SK-N-SH (cell line): ENCODE measurements at regions not wholly inside any gene's neighbourhood (a gene's known extent, or its start where the extent isn't known, plus 50 kb on each side); places are given as distances from the start of the nearest gene placed in this dataset.

Experiments used
- CTCF ChIA-PET: fragments of 300-600, 350-600 bp; formaldehyde crosslinking; extraction: SDS; loops from one replicate; lab custom pipeline; 2021; lab: Yijun Ruan, JAX
- POLR2A ChIA-PET: fragments of 350-600 bp; sonication (Branson Sonifier 250); formaldehyde crosslinking; extraction: SDS; loops from one replicate; lab custom pipeline; 2020; ENCODE audit warnings: antibody characterized with exemption, inconsistent platforms; lab: Yijun Ruan, JAX
- DNase-seq: peaks from one replicate; pipeline ENCODE4 v3.0.0; 2012
- H2AFZ ChIP-seq: fragments of 200-600 bp; sonication (generic); 2 replicates; pipeline ENCODE4 v1.8.1; 2016; ENCODE audit warnings: antibody characterized with exemption, mild to moderate bottlenecking, low read depth
- H3F3A ChIP-seq: fragments of 200-600 bp; sonication (generic); replicated peaks from 2 replicates; pipeline ENCODE3; 2016; ENCODE audit warnings: antibody characterized with exemption, mild to moderate bottlenecking; ENCODE audit not compliant: insufficient read depth
- H3K27ac ChIP-seq, 2 experiments: fragments of 200-500 bp in 1 of 2; fragments of 200-600 bp in 1 of 2; sonication (Bioruptor generic) in 1 of 2; sonication (generic), shearing (Covaris generic) in 1 of 2; 2 replicates each; pipeline versions ENCODE4 v1.5.1 to v1.6.1; 2014 to 2016; ENCODE audit warnings: low read depth in 2 of 2, inconsistent platforms in 1 of 2, low read length in 1 of 2, mild to moderate bottlenecking in 1 of 2, mixed read lengths in 1 of 2
- H3K27me3 ChIP-seq: fragments of 200-600 bp; sonication (generic), shearing (Covaris generic); 2 replicates; pipeline ENCODE4 v1.6.1; 2016; ENCODE audit warnings: mixed run types; ENCODE audit not compliant: insufficient read depth
- H3K36me3 ChIP-seq, 2 experiments: fragments of 200-500 bp in 1 of 2; fragments of 200-600 bp in 1 of 2; sonication (Bioruptor generic) in 1 of 2; sonication (generic) in 1 of 2; replicated peaks in 1 of 2; 2 replicates each; pipeline versions ENCODE3 to v1.5.1; 2014 to 2016; ENCODE audit warnings: low read length in 1 of 2, mild to moderate bottlenecking in 1 of 2; ENCODE audit not compliant: insufficient read depth in 2 of 2, control insufficient read depth in 1 of 2
- H3K4me1 ChIP-seq, 2 experiments: fragments of 200-500 bp in 1 of 2; fragments of 200-600 bp in 1 of 2; sonication (Bioruptor generic) in 1 of 2; sonication (generic), shearing (Covaris generic) in 1 of 2; 2 replicates each; pipeline versions ENCODE4 v1.5.1 to v1.6.1; 2014 to 2016; ENCODE audit warnings: low read depth in 1 of 2, low read length in 1 of 2, mixed run types in 1 of 2; ENCODE audit not compliant: insufficient read depth in 2 of 2, control insufficient read depth in 1 of 2
- H3K4me2 ChIP-seq: fragments of 200-600 bp; sonication (generic), shearing (Covaris generic); 2 replicates; pipeline ENCODE4 v1.6.1; 2017; ENCODE audit warnings: mixed run types
- H3K4me3 ChIP-seq, 2 experiments: fragments of 200-500 bp in 1 of 2; fragments of 200-600 bp in 1 of 2; sonication (Bioruptor generic) in 1 of 2; sonication (generic), shearing (Covaris generic) in 1 of 2; 2 replicates each; pipeline versions ENCODE4 v1.5.1 to v1.8.1; 2014 to 2016; ENCODE audit warnings: low read depth in 2 of 2, inconsistent platforms in 1 of 2, low read length in 1 of 2, mild to moderate bottlenecking in 1 of 2, mixed read lengths in 1 of 2, moderate library complexity in 1 of 2
- H3K79me2 ChIP-seq: fragments of 200-600 bp; sonication (generic); 2 replicates; pipeline ENCODE4 v1.8.1; 2017; ENCODE audit warnings: mild to moderate bottlenecking; ENCODE audit not compliant: insufficient read depth
- H3K9ac ChIP-seq: fragments of 200-600 bp; sonication (generic); 2 replicates; pipeline ENCODE4 v1.6.1; 2017; ENCODE audit warnings: mixed run types
- H3K9me2 ChIP-seq: fragments of 200-600 bp; sonication (generic); 2 replicates; pipeline ENCODE4 v1.6.1; 2017; ENCODE audit warnings: mixed run types
- H3K9me3 ChIP-seq: fragments of 200-600 bp; sonication (generic); 2 replicates; pipeline ENCODE4 v1.6.1; 2017; ENCODE audit warnings: mixed run types, mild to moderate bottlenecking, moderate library complexity
- H4K20me1 ChIP-seq: fragments of 200-600 bp; sonication (generic); 2 replicates; pipeline ENCODE4 v1.6.1; 2017; ENCODE audit warnings: mild to moderate bottlenecking, mixed run types; ENCODE audit not compliant: insufficient read depth
- CTCF ChIP-seq: fragments of 200-600 bp; sonication (generic); IDR thresholded peaks from 2 replicates; pipeline ENCODE4 v1.6.1; 2017; ENCODE audit warnings: antibody characterized with exemption, mild to moderate bottlenecking, moderate library complexity
- ELF1 ChIP-seq: IDR thresholded peaks from 2 replicates; pipeline ENCODE4 v1.4.0; 2012
- FOXJ3 ChIP-seq: sonication (generic); formaldehyde crosslinking; IDR thresholded peaks from 2 replicates; pipeline ENCODE4 v1.5.1; 2020; ENCODE audit warnings: mild to moderate bottlenecking, missing genetic modification reagents
- FOXM1 ChIP-seq: IDR thresholded peaks from 2 replicates; pipeline ENCODE4 v1.4.0; 2012; ENCODE audit warnings: low read depth, mild to moderate bottlenecking
- MEF2A ChIP-seq: IDR thresholded peaks from 2 replicates; pipeline ENCODE4 v1.4.0; 2012; ENCODE audit warnings: low read depth, borderline replicate concordance
- MXI1 ChIP-seq: IDR thresholded peaks from 2 replicates; pipeline ENCODE4 v1.6.1; 2012; ENCODE audit warnings: mild to moderate bottlenecking, low read depth, low read length, improper control_type of control experiment
- NRF1 ChIP-seq: IDR thresholded peaks from 2 replicates; pipeline ENCODE4 v1.6.1; 2012; ENCODE audit warnings: low read depth, mild to moderate bottlenecking, low read length
- POLR2AphosphoS5 ChIP-seq: IDR thresholded peaks from 2 replicates; pipeline ENCODE4 v1.6.1; 2012; ENCODE audit warnings: low read depth, low read length
- REST ChIP-seq: IDR thresholded peaks from 2 replicates; pipeline ENCODE4 v1.6.1; 2012; ENCODE audit warnings: mild to moderate bottlenecking, low read depth, low read length, moderate library complexity
- RFX5 ChIP-seq: IDR thresholded peaks from 2 replicates; pipeline ENCODE4 v1.6.1; 2012; ENCODE audit warnings: mild to moderate bottlenecking, improper control_type of control experiment, low read length
- RXRA ChIP-seq: IDR thresholded peaks from 2 replicates; pipeline ENCODE4 v1.4.0; 2012; ENCODE audit warnings: low read depth, mild to moderate bottlenecking, borderline replicate concordance
- SIN3A ChIP-seq: IDR thresholded peaks from 2 replicates; pipeline ENCODE4 v1.6.1; 2012; ENCODE audit warnings: low read depth, mild to moderate bottlenecking, low read length, moderate library complexity, borderline replicate concordance
- SMC3 ChIP-seq: IDR thresholded peaks from 2 replicates; pipeline ENCODE4 v1.6.1; 2012; ENCODE audit warnings: low read depth, low read length, improper control_type of control experiment
- TAF1 ChIP-seq: IDR thresholded peaks from 2 replicates; pipeline ENCODE4 v1.6.1; 2012; ENCODE audit warnings: low read depth, mild to moderate bottlenecking, low read length, moderate library complexity, borderline replicate concordance
- TCF12 ChIP-seq: IDR thresholded peaks from 2 replicates; pipeline ENCODE4 v1.4.0; 2012
- ZBTB33 ChIP-seq: IDR thresholded peaks from 2 replicates; pipeline ENCODE4 v1.4.0; 2012; ENCODE audit warnings: low read depth, borderline replicate concordance
- WGBS: methylation state at CpG from one replicate; pipeline ENCODE4 v1.1.6; 2017; ENCODE audit warnings: low lambda C conversion rate; 5-methylcytosine and 5-hydroxymethylcytosine counted together
- TF ChIP-seq, protein P1 (sequence below): fragments of 150-350 bp; IDR thresholded peaks from 2 replicates; pipeline ENCODE4 v1.6.1; 2017; ENCODE audit warnings: antibody characterized with exemption, low read length, low read depth, borderline replicate concordance
- TF ChIP-seq, protein P2 (sequence below): IDR thresholded peaks from 2 replicates; pipeline ENCODE4 v1.4.0; 2012; ENCODE audit warnings: low read depth, borderline replicate concordance

DNA sequence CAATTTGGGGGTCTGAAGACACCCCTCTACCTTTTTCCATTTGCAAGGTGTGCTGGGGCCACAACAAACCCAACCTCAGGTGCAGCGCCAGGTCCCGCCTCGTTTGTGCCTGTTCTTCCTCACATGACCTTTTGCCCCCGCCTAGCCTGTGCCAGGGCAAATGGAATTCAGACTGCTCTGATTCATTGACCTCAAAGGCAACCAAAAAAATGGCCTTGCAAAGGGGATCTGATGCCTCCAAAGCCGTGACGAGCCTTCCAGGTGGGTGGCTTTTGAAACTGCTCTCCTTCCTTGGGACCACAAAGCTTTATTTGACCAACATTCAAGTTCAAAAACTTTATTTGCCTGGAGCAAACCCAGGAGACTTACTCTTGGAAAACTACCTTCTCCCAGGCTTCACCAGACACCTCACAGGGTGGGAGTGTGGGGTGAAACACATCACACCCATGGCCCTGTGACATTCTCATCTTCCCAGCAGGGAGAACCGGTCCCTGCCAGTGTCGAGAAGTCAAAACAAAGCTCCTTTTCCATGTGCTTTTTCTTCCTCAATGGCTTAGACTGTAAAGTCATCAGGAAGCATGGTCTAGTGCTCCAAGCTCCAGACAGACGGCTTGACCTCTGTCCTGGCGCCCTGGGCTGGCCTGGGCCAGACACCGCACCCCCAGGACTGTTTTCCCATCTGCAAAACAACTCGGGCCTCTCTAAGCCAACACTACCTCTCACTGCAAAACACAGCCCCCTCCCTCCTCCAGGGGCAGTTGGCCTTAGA is 103.9 kb upstream of the HES1 start:
- Histone ChIP-seq H3K9ac (no peak overlapping the region), H3F3A (no peaks in the 10 kb centered on the region), H3K4me2 (no peak overlapping the region), H3K9me3 (no peaks in the 10 kb centered on the region)
- 55% methylated on average over 12 of the region's 12 CpGs for WGBS
- TF ChIP-seq REST = no peak
- TF ChIP-seq CTCF = no peak
- no peak for TF ChIP-seq ZBTB33
- no peak for TF ChIP-seq FOXJ3
- TF ChIP-seq SMC3 = no peak
- TF ChIP-seq TCF12 = no peak
- no peak for TF ChIP-seq SIN3A
- TF ChIP-seq, protein P1, sequence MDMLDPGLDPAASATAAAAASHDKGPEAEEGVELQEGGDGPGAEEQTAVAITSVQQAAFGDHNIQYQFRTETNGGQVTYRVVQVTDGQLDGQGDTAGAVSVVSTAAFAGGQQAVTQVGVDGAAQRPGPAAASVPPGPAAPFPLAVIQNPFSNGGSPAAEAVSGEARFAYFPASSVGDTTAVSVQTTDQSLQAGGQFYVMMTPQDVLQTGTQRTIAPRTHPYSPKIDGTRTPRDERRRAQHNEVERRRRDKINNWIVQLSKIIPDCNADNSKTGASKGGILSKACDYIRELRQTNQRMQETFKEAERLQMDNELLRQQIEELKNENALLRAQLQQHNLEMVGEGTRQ = no peak
- no peak for TF ChIP-seq MXI1
- no peak for TF ChIP-seq TAF1
- no peak for TF ChIP-seq MEF2A
- no peak for TF ChIP-seq RXRA
- no peak for TF ChIP-seq RFX5
- no peak for TF ChIP-seq NRF1
- no peak for TF ChIP-seq ELF1
- TF ChIP-seq, protein P2, sequence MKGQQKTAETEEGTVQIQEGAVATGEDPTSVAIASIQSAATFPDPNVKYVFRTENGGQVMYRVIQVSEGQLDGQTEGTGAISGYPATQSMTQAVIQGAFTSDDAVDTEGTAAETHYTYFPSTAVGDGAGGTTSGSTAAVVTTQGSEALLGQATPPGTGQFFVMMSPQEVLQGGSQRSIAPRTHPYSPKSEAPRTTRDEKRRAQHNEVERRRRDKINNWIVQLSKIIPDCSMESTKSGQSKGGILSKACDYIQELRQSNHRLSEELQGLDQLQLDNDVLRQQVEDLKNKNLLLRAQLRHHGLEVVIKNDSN = no peak
- no peak for TF ChIP-seq FOXM1
- no peak for TF ChIP-seq POLR2AphosphoS5
- TF ChIP-seq, all 33 proteins: peak for 0
- Histone ChIP-seq H3K79me2 (no peaks in the 10 kb centered on the region), H3K36me3 (no peaks in the 10 kb centered on the region), H3K4me1 (peaks cover 0 to 4% of the 10 kb centered on the region in 2 experiments; a peak in 1 of 4 replicates), H3K4me3 (no peak overlapping the region), H3K27ac (no peak overlapping the region), H2AFZ (no peak overlapping the region), H4K20me1 (no peaks in the 10 kb centered on the region), H3K27me3 (peaks cover 10% of the 10 kb centered on the region; the same call in 1 of the 2 replicates), H3K9me2 (no peaks in the 10 kb centered on the region)
- CTCF ChIA-PET = interaction anchor here (1.2 kb wide), 1 partner anchor 18 kb away, joined by 3 read pairs; no protein-coding TSS in a partner anchor
- POLR2A ChIA-PET = no interaction called here
- no peak for DNase-seq
